ENCODE measurements at regions not wholly inside any gene's neighbourhood (a gene's known extent, or its start where the extent isn't known, plus 50 kb on each side); places are given as distances from the start of the nearest gene placed in this dataset.
"Not testable (repeated sequence)": the region's sequence is repeated elsewhere in the genome, so short reads cannot be mapped to it uniquely, and the experiment has no call there.

DNA sequence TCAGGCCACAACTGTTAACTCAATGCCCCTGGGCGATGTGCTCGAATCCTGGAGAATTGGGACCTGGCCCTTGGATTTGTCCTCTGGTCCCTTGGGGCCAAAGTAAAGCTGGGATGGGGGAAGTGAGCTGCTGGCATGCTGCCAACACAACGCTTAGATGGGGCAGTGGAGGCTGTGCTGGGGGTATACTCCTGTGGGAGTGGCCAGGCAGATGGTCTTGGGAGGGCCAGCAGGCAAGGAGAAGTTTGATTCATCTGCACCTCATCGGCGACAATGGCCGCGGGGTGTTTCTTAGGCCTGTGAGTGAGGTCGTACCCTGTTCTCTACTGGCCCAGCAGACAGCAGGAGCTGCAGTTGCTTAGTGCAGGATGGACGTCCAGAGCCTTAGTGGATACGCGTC is 139.0 kb upstream of the MTPN start:
- Histone ChIP-seq H3K9me3 (ENCODE audit: insufficient read depth, low read length) (no peaks in the 10 kb centered on the region), H3K9me2 (replicated peaks; ENCODE audit: insufficient read depth, low read length) (no peaks in the 10 kb centered on the region), H3K36me3 (ENCODE audit: low read length) (no peaks in the 10 kb centered on the region), H3K9ac (ENCODE audit: low read length) (no peak overlapping the region), H3K79me2 (ENCODE audit: insufficient read depth, low read length) (no peaks in the 10 kb centered on the region), H4K20me1 (ENCODE audit: low read depth, low read length) (no peaks in the 10 kb centered on the region), H3K4me2 (ENCODE audit: low read depth, low read length, poor library complexity, severe bottlenecking) (no peak overlapping the region), H3K27ac (ENCODE audit: low read depth, low read length) (no peak overlapping the region), H3K4me3 (ENCODE audit: insufficient read depth, low read length, poor library complexity, severe bottlenecking) (no peak overlapping the region), H3F3A (ENCODE audit: insufficient read depth) (no peaks in the 10 kb centered on the region), H2AFZ (ENCODE audit: low read depth, low read length, severe bottlenecking) (no peak overlapping the region), H3K27me3 (ENCODE audit: low read length) (no peaks in the 10 kb centered on the region)
- TF ChIP-seq EZH2phosphoT487 (conservative IDR thresholded peaks at IDR 0.05; ENCODE audit: low read length): no peak
- TF ChIP-seq, protein P1, sequence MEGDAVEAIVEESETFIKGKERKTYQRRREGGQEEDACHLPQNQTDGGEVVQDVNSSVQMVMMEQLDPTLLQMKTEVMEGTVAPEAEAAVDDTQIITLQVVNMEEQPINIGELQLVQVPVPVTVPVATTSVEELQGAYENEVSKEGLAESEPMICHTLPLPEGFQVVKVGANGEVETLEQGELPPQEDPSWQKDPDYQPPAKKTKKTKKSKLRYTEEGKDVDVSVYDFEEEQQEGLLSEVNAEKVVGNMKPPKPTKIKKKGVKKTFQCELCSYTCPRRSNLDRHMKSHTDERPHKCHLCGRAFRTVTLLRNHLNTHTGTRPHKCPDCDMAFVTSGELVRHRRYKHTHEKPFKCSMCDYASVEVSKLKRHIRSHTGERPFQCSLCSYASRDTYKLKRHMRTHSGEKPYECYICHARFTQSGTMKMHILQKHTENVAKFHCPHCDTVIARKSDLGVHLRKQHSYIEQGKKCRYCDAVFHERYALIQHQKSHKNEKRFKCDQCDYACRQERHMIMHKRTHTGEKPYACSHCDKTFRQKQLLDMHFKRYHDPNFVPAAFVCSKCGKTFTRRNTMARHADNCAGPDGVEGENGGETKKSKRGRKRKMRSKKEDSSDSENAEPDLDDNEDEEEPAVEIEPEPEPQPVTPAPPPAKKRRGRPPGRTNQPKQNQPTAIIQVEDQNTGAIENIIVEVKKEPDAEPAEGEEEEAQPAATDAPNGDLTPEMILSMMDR (IDR thresholded peaks at IDR 0.05; ENCODE audit: insufficient read depth, low read length, poor library complexity, severe bottlenecking): no peak

DNA sequence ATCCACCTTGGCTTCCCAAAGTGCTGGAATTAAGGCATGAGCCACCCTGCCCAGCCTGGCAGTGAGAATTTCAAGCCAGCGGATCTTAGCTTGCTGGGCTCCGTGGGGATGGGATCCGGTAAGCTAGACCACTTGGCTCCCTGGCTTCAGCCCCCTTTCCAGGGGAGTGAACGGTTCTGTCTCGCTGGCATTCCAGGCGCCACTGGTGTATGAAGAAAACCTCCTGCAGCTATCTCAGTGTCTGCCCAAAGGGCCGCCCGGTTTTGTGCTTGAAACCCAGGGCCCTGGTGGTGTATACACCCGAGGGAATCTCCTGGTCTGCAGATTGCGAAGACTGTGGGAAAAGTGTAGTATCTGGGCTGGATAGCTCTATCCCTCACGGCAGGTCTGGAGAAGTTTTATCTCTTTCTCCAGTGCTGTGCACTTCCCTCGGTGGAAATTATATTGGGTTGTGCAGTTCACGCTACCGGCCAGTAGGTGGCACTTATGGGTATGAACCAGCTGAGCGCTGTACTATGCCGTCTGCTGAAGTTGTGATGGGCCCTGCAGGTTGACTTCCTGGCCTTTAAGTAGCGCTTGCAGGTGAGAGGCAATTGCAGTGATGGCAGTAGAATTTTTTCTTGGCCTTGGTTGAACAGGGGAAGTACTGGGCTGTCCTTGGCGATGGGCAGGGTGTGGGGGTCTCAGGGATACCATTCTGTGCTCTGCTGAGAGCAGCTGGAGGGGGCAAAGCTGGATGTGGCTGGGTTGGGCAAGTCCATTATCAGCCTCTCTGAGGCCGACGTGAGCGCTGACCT is 138.0 kb upstream of the MTPN start:
- H3K27me3 ChIP-seq (ENCODE audit: low read length): no peaks in the 10 kb centered on the region
- H3K9me2 ChIP-seq (replicated peaks; ENCODE audit: insufficient read depth, low read length): no peaks in the 10 kb centered on the region
- H2AFZ ChIP-seq (ENCODE audit: low read depth, low read length, severe bottlenecking): no peak overlapping the region
- H3K4me2 ChIP-seq (ENCODE audit: low read depth, low read length, poor library complexity, severe bottlenecking): no peak overlapping the region
- no peaks in the 10 kb centered on the region for H3K36me3 ChIP-seq (ENCODE audit: low read length)
- H3K79me2 ChIP-seq (ENCODE audit: insufficient read depth, low read length): no peaks in the 10 kb centered on the region
- H3K27ac ChIP-seq (ENCODE audit: low read depth, low read length): no peak overlapping the region
- H4K20me1 ChIP-seq (ENCODE audit: low read depth, low read length): no peaks in the 10 kb centered on the region
- no peak overlapping the region for H3K9ac ChIP-seq (ENCODE audit: low read length)
- no peak for TF ChIP-seq EZH2phosphoT487 (conservative IDR thresholded peaks at IDR 0.05; ENCODE audit: low read length)
- TF ChIP-seq, protein P1 (IDR thresholded peaks at IDR 0.05; ENCODE audit: insufficient read depth, low read length, poor library complexity, severe bottlenecking): peak; percentile 67
- H3K4me3 ChIP-seq (ENCODE audit: insufficient read depth, low read length, poor library complexity, severe bottlenecking): no peak overlapping the region
- no peaks in the 10 kb centered on the region for H3K9me3 ChIP-seq (ENCODE audit: insufficient read depth, low read length)
- H3F3A ChIP-seq (ENCODE audit: insufficient read depth): no peaks in the 10 kb centered on the region

DNA sequence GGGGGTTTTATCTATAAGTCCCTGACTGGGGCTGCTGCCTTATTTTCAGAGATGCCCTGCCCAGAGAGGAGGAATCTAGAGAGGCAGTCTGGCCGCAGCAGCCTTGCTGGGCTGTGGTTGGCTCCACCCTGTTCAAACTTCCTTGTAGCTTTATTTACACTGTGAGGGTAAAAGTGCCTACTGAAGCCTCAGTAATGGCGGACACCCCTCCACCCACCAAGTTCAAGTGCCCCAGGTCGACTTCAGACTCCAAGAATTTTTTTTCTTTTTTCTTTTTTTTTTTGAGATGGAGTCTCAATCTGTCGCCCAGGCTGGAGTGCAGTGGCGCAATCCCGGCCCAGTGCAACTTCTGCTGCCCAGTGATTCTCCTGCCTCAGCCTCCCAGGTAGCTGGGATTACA is 137.3 kb upstream of the MTPN start:
- H3K4me2 ChIP-seq (ENCODE audit: low read depth, low read length, poor library complexity, severe bottlenecking); H3K36me3 ChIP-seq (ENCODE audit: low read length); H4K20me1 ChIP-seq (ENCODE audit: low read depth, low read length); H3K27me3 ChIP-seq (ENCODE audit: low read length); H3K9ac ChIP-seq (ENCODE audit: low read length); H3F3A ChIP-seq (ENCODE audit: insufficient read depth); H2AFZ ChIP-seq (ENCODE audit: low read depth, low read length, severe bottlenecking); H3K79me2 ChIP-seq (ENCODE audit: insufficient read depth, low read length); H3K9me3 ChIP-seq (ENCODE audit: insufficient read depth, low read length); H3K27ac ChIP-seq (ENCODE audit: low read depth, low read length); H3K9me2 ChIP-seq (replicated peaks; ENCODE audit: insufficient read depth, low read length); H3K4me3 ChIP-seq (ENCODE audit: insufficient read depth, low read length, poor library complexity, severe bottlenecking): not testable (repeated sequence)

GRCh38 chr7:136109037-136109436 is 131.9 kb upstream of the MTPN start:
- H3K79me2 ChIP-seq (ENCODE audit: insufficient read depth, low read length); H3K9me3 ChIP-seq (ENCODE audit: insufficient read depth, low read length); H3K9ac ChIP-seq (ENCODE audit: low read length); H3K27ac ChIP-seq (ENCODE audit: low read depth, low read length); H3K36me3 ChIP-seq (ENCODE audit: low read length); H3K4me3 ChIP-seq (ENCODE audit: insufficient read depth, low read length, poor library complexity, severe bottlenecking); H3F3A ChIP-seq (ENCODE audit: insufficient read depth); H2AFZ ChIP-seq (ENCODE audit: low read depth, low read length, severe bottlenecking); H4K20me1 ChIP-seq (ENCODE audit: low read depth, low read length); H3K4me2 ChIP-seq (ENCODE audit: low read depth, low read length, poor library complexity, severe bottlenecking); H3K27me3 ChIP-seq (ENCODE audit: low read length); H3K9me2 ChIP-seq (replicated peaks; ENCODE audit: insufficient read depth, low read length): not testable (repeated sequence)
